Mesendoderm (in vitro differentiated cells): ENCODE measurements at regions not wholly inside any gene's neighbourhood (a gene's known extent, or its start where the extent isn't known, plus 50 kb on each side); places are given as distances from the start of the nearest gene placed in this dataset.

ENCODE experiments used
- DNase-seq: peaks from one replicate; pipeline ENCODE4 v3.0.0; 2013
- H2AK5ac ChIP-seq: 2 replicates; pipeline ENCODE4 v1.6.1; 2013; ENCODE audit warnings: low read length, inconsistent platforms
- H2BK120ac ChIP-seq: 2 replicates; pipeline ENCODE4 v1.6.1; 2013; ENCODE audit warnings: low read depth, mild to moderate bottlenecking, low read length, moderate library complexity, mixed read lengths
- H2BK15ac ChIP-seq: replicated peaks from 2 replicates; pipeline ENCODE4 v1.6.1; 2013; ENCODE audit warnings: low read depth, mild to moderate bottlenecking, moderate library complexity
- H2BK5ac ChIP-seq: 2 replicates; pipeline ENCODE4 v1.6.1; 2013; ENCODE audit warnings: low read length, inconsistent platforms
- H3K18ac ChIP-seq: 2 replicates; pipeline ENCODE4 v1.6.1; 2013; ENCODE audit warnings: mild to moderate bottlenecking, low read length, mixed read lengths
- H3K23ac ChIP-seq: one replicate; pipeline ENCODE4 v1.6.1; 2013; ENCODE audit warnings: low read length
- H3K27ac ChIP-seq: 2 replicates; pipeline ENCODE4 v1.5.1; 2013; ENCODE audit warnings: low read depth, mild to moderate bottlenecking, inconsistent platforms, low read length, moderate library complexity
- H3K27me3 ChIP-seq: 2 replicates; pipeline ENCODE4 v1.6.1; 2013; ENCODE audit warnings: low read length, control low read depth, mild to moderate bottlenecking, inconsistent platforms; ENCODE audit not compliant: insufficient read depth, poor library complexity
- H3K36me3 ChIP-seq: 2 replicates; pipeline ENCODE4 v1.6.1; 2013; ENCODE audit warnings: low read length, inconsistent platforms; ENCODE audit not compliant: control insufficient read depth, insufficient read depth
- H3K4ac ChIP-seq: one replicate; pipeline ENCODE4 v1.6.1; 2013; ENCODE audit warnings: low read depth, mild to moderate bottlenecking, low read length, moderate library complexity
- H3K4me1 ChIP-seq: 2 replicates; pipeline ENCODE4 v1.6.1; 2013; ENCODE audit warnings: low read depth, low read length, inconsistent platforms; ENCODE audit not compliant: control insufficient read depth
- H3K4me2 ChIP-seq: 2 replicates; pipeline ENCODE4 v1.6.1; 2013; ENCODE audit warnings: low read length
- H3K4me3 ChIP-seq: 2 replicates; pipeline ENCODE4 v1.5.1; 2013; ENCODE audit warnings: mild to moderate bottlenecking, low read length
- H3K56ac ChIP-seq: one replicate; pipeline ENCODE4 v1.6.1; 2013; ENCODE audit warnings: low read length
- H3K79me1 ChIP-seq: 2 replicates; pipeline ENCODE4 v1.6.1; 2013; ENCODE audit warnings: low read length, inconsistent platforms
- H3K79me2 ChIP-seq: 2 replicates; pipeline ENCODE4 v1.6.1; 2013; ENCODE audit warnings: mild to moderate bottlenecking, low read length; ENCODE audit not compliant: control insufficient read depth, insufficient read depth
- H3K9ac ChIP-seq: 2 replicates; pipeline ENCODE4 v1.6.1; 2013; ENCODE audit warnings: low read length, inconsistent platforms
- H4K5ac ChIP-seq: one replicate; pipeline ENCODE4 v1.6.1; 2013; ENCODE audit warnings: low read length
- H4K8ac ChIP-seq: one replicate; pipeline ENCODE4 v1.6.1; 2013; ENCODE audit warnings: low read depth, mild to moderate bottlenecking, control low read depth, low read length, moderate library complexity
- WGBS: extraction: QIAGEN DNeasy Blood & Tissue Kit; methylation state at CpG from one replicate; pipeline ENCODE4 v1.1.7; 2013; ENCODE audit warnings: low lambda C conversion rate, missing lambda C conversion rate; ENCODE audit not compliant: insufficient coverage; ENCODE audit errors: extremely low coverage; 5-methylcytosine and 5-hydroxymethylcytosine counted together

DNA sequence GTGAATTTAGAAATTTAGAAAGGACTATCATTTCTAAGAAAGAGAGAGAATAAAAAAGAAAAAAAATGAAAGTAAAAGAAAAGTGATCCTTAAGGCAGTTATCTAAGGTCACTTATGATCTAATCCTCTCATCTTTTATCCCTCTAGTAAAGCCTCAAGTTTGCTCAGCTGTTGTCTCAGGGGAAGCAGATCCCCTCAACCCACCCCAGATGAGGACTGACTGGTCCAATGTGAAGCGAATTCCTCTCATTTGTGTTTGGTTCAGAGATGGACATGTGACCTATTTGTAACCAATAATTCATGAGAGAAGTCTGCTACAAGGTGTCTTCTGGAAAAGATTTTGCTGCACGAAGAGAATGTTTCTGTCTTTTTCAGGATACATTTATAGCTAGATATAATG lies 1591.3 kb downstream of the ADGRL3 start:
- Histone ChIP-seq H3K27me3 (no peaks in the 10 kb centered on the region), H2BK120ac (no peak overlapping the region), H3K4me3 (no peak overlapping the region), H3K4me1 (no peaks in the 10 kb centered on the region), H3K79me2 (no peaks in the 10 kb centered on the region), H2BK15ac (no peak overlapping the region), H3K56ac (no peak overlapping the region), H3K18ac (no peak overlapping the region), H2BK5ac (no peak overlapping the region), H3K79me1 (no peaks in the 10 kb centered on the region), H3K27ac (no peak overlapping the region), H3K4ac (no peak overlapping the region), H3K9ac (no peak overlapping the region), H4K8ac (no peak overlapping the region), H2AK5ac (no peak overlapping the region), H3K23ac (no peak overlapping the region), H3K4me2 (no peak overlapping the region), H4K5ac (no peak overlapping the region), H3K36me3 (no peaks in the 10 kb centered on the region)
- no peak for DNase-seq
- no CpG with 5 or more reads among the region's 2 CpGs for WGBS

DNA sequence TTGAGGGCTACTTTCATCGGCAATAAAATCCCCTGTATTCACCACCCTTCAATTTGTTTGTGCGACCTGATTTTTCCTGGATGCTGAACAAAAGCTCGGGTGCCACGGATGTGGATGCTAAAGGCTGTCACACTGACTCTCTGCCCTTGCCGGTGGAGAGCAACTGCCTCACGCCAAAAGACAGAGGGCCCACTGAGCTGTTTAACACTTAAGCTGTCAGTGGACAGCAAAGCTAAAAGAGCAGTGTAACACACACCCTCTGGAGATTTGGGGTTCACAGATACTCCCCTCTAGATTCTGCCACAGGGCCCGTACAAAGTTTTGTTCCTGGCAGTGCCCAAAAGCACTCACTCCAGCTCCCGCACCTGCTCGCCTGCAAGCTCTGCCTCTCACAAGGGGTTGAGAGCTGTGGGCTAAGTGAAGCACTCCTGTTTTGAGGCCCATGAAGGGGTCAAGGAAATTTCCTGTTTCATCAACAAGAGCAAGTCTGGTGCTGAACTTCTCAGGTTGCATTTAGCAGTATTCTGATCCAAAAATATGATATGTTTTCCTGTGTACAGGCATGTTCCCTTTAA lies 1571.9 kb downstream of the ADGRL3 start:
- Histone ChIP-seq H2BK15ac (no peak overlapping the region), H3K79me1 (no peaks in the 10 kb centered on the region), H3K4me3 (no peak overlapping the region), H2BK120ac (no peak overlapping the region), H3K36me3 (no peaks in the 10 kb centered on the region), H2AK5ac (no peak overlapping the region), H3K56ac (no peak overlapping the region), H3K9ac (no peak overlapping the region), H4K5ac (no peak overlapping the region), H3K23ac (no peak overlapping the region), H3K4ac (no peak overlapping the region), H3K18ac (no peak overlapping the region), H3K4me1 (no peaks in the 10 kb centered on the region), H3K27ac (no peak overlapping the region), H3K27me3 (no peaks in the 10 kb centered on the region), H3K79me2 (no peaks in the 10 kb centered on the region), H4K8ac (no peak overlapping the region), H2BK5ac (no peak overlapping the region), H3K4me2 (no peak overlapping the region)
- DNase-seq = no peak
- WGBS = no CpG with 5 or more reads among the region's 9 CpGs

DNA sequence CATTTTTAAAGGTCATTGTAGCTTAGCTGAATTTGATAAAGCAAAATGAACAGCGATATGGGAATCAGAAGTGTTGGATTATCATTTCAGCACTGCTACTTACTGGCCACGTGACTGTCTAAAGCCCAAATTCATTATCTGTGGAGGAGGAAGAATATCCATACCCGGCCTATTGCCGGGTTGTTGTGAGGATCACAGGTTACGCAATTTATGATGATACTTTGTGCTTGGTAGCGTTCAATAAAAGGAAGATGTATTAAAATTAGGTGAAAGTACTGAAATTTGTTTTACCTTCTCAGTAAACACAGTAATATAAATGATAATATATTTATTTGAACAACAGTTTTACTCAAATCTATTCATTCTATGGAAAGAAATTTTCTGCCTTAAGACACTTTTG lies 1540.2 kb downstream of the ADGRL3 start:
- Histone ChIP-seq H3K79me2 (no peaks in the 10 kb centered on the region), H2BK5ac (no peak overlapping the region), H2BK120ac (no peak overlapping the region), H3K4ac (no peak overlapping the region), H4K8ac (no peak overlapping the region), H3K4me1 (no peaks in the 10 kb centered on the region), H3K56ac (no peak overlapping the region), H3K27me3 (no peaks in the 10 kb centered on the region), H3K4me3 (no peak overlapping the region), H3K79me1 (no peaks in the 10 kb centered on the region), H2BK15ac (no peak overlapping the region), H3K36me3 (no peaks in the 10 kb centered on the region), H4K5ac (no peak overlapping the region), H3K4me2 (no peak overlapping the region), H3K18ac (no peak overlapping the region), H3K23ac (no peak overlapping the region), H3K27ac (no peak overlapping the region), H2AK5ac (no peak overlapping the region), H3K9ac (no peak overlapping the region)
- DNase-seq = no peak
- WGBS = no CpG with 5 or more reads among the region's 6 CpGs

DNA sequence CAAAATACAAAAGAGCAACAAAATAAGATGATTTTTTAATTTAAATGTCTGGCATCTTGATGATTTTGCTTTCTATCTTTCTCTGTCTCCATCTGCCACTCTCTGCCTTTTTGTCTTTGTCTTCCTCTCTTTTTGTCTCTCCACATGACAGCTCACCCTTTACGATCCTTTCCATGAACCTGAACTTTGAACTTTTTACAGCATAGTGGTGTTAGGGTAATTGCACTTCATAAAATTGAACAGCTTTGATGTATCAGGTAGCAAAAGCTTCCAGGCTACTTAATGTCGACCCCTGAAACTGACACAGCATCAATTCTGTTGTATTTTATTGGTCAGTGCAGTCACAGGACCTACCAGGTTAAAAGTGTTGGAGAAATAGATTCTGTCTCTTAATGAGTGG lies 1517.0 kb downstream of the ADGRL3 start:
- Histone ChIP-seq H2BK15ac (no peak overlapping the region), H3K4me2 (no peak overlapping the region), H4K5ac (no peak overlapping the region), H3K36me3 (no peaks in the 10 kb centered on the region), H4K8ac (no peak overlapping the region), H3K79me2 (no peaks in the 10 kb centered on the region), H2BK120ac (no peak overlapping the region), H3K18ac (no peak overlapping the region), H3K9ac (no peak overlapping the region), H3K4me1 (no peaks in the 10 kb centered on the region), H3K4ac (no peak overlapping the region), H2AK5ac (no peak overlapping the region), H3K23ac (no peak overlapping the region), H3K56ac (no peak overlapping the region), H2BK5ac (no peak overlapping the region), H3K27ac (no peak overlapping the region), H3K79me1 (no peaks in the 10 kb centered on the region), H3K4me3 (no peak overlapping the region), H3K27me3 (no peaks in the 10 kb centered on the region)
- WGBS = no CpG with 5 or more reads among the region's 2 CpGs
- DNase-seq = no peak

DNA sequence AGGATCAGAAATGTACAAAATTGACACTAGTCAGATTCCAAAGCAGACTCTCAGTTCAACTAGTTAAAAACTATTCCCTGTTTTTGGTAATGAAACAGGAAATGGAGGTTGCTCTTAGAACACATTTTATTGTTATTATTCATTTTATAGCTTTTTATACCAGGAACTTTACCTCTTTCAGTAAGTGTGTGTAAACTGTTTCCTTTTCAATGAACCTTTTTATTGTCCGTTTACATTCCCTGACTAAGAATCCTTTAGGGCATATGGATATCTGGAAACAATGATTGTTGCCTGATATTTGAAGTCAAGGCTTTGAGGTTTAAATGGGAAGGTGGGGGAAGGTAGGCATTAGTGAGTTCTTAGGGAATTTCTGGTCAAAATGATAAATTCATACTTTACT lies 1511.4 kb downstream of the ADGRL3 start:
- Histone ChIP-seq H4K5ac (no peak overlapping the region), H3K4me3 (no peak overlapping the region), H3K9ac (no peak overlapping the region), H3K18ac (no peak overlapping the region), H3K4me1 (no peaks in the 10 kb centered on the region), H3K4ac (no peak overlapping the region), H3K79me2 (no peaks in the 10 kb centered on the region), H3K79me1 (no peaks in the 10 kb centered on the region), H2BK5ac (no peak overlapping the region), H3K27me3 (no peaks in the 10 kb centered on the region), H2BK120ac (no peak overlapping the region), H3K23ac (no peak overlapping the region), H3K4me2 (no peak overlapping the region), H2BK15ac (no peak overlapping the region), H3K27ac (no peak overlapping the region), H4K8ac (no peak overlapping the region), H3K36me3 (no peaks in the 10 kb centered on the region), H3K56ac (no peak overlapping the region), H2AK5ac (no peak overlapping the region)
- WGBS = no CpG with 5 or more reads among the region's 1 CpG
- DNase-seq = no peak

DNA sequence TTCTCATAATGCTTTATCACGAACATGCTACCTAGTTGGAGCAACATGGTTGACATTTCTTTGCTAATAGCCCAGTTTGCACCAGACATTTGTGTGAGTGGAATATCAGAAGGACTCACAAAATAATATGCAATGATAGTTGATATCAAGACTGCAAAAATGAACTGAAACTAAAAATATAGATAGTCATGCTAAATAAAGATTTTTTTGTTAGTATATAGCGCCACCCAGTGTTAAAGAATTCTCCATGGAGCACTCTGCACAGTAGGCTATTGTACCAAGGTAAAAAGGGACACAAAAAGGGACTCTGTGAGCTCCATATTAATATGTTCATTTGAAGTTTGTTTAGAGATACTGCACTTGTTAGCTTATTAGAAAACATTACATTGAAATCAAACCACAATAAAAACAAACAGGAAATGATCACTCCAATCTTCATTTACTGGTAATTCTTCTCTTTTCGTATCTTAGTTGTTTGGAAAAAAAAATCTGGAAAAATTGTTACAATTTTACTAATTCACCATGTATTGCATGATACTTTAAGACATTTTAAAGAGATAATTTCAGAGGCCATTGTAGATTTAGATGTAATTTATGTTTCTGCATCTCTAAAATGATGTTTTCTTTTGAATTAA lies 1509.6 kb downstream of the ADGRL3 start:
- Histone ChIP-seq H3K36me3 (no peaks in the 10 kb centered on the region), H2BK120ac (no peak overlapping the region), H3K4me1 (no peaks in the 10 kb centered on the region), H4K8ac (no peak overlapping the region), H3K4me3 (no peak overlapping the region), H3K27ac (no peak overlapping the region), H2BK5ac (no peak overlapping the region), H2AK5ac (no peak overlapping the region), H3K56ac (no peak overlapping the region), H3K27me3 (no peaks in the 10 kb centered on the region), H3K79me2 (no peaks in the 10 kb centered on the region), H4K5ac (no peak overlapping the region), H3K4ac (no peak overlapping the region), H3K23ac (no peak overlapping the region), H3K79me1 (no peaks in the 10 kb centered on the region), H3K4me2 (no peak overlapping the region), H3K18ac (no peak overlapping the region), H3K9ac (no peak overlapping the region), H2BK15ac (no peak overlapping the region)
- peak; percentile 34 for DNase-seq
- no CpG with 5 or more reads among the region's 3 CpGs for WGBS
